Calu3 (cell line): ENCODE measurements at regions not wholly inside any gene's neighbourhood (a gene's known extent, or its start where the extent isn't known, plus 50 kb on each side); places are given as distances from the start of the nearest gene placed in this dataset.
A peak's percentile ranks its signal among the peaks of the same experiment; 100 is the strongest.

ENCODE experiments used
- BruUV-seq: library from RNA; stranded (reverse); fragments of 400-500 nt; replicated peaks from 2 replicates; lab custom pipeline; 2021; lab: Mats Ljungman, UMichigan
- CTCF ChIA-PET: fragments of 300-600 bp; sonication (Branson Sonifier 250); formaldehyde crosslinking; loops from one replicate; lab custom pipeline; 2022; ENCODE audit warnings: antibody characterized with exemption; lab: Charles Lee
- DNase-seq: peaks from one replicate; pipeline ENCODE4 v3.0.0; 2022
- H3K27ac Mint-ChIP-seq: one replicate; pipeline ENCODE4 v1.8.0; 2022; ENCODE audit warnings: mixed read lengths; ENCODE audit not compliant: unreplicated experiment
- H3K27me3 Mint-ChIP-seq: one replicate; pipeline ENCODE4 v1.8.0; 2022; ENCODE audit warnings: mixed read lengths; ENCODE audit not compliant: unreplicated experiment
- H3K36me3 Mint-ChIP-seq: one replicate; pipeline ENCODE4 v1.8.0; 2022; ENCODE audit warnings: mild to moderate bottlenecking, moderate library complexity, mixed read lengths; ENCODE audit not compliant: insufficient read depth, unreplicated experiment
- H3K4me1 Mint-ChIP-seq: one replicate; pipeline ENCODE4 v1.8.0; 2022; ENCODE audit warnings: mild to moderate bottlenecking, low read depth, mixed read lengths; ENCODE audit not compliant: unreplicated experiment
- H3K4me3 Mint-ChIP-seq: one replicate; pipeline ENCODE4 v1.8.0; 2022; ENCODE audit warnings: mild to moderate bottlenecking, low read depth, moderate library complexity, mixed read lengths; ENCODE audit not compliant: unreplicated experiment
- H3K9me3 Mint-ChIP-seq: one replicate; pipeline ENCODE4 v1.8.0; 2022; ENCODE audit warnings: low read depth, mixed read lengths; ENCODE audit not compliant: unreplicated experiment
- intact Hi-C: fragments of 100-400 bp; cut with micrococcal nuclease; formaldehyde crosslinking; loops from one replicate; pipeline ENCODE4 v1.10.0; 2022; ENCODE audit not compliant: unreplicated experiment
- TF ChIP-seq, protein P1 (sequence below): fragments of 200-600 bp; IDR thresholded peaks from one replicate; pipeline ENCODE4 v1.8.0; 2022; ENCODE audit warnings: antibody characterized with exemption; ENCODE audit not compliant: unreplicated experiment

DNA sequence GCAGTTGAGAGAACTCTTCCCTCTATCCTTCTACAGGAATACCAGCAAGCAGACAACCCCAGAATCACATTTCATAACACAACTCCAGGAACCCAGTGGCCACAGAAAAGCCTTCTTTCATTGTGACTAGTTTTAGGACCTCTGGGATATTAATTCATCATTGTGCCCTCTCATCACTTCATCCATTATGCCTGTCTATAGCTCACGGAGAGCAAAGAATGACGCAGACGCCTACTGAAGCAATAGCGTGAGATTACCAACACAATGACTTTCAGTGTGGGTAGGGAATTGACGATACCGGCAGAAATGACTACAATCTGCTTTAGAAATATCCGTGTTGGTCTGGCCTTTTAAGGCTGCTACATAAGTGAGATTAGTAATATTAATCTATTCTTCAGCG, 158.1 kb upstream of the FOXG1 start:
- no peak overlapping the region for H3K27ac Mint-ChIP-seq
- H3K4me1 Mint-ChIP-seq = peaks cover 12% of the 10 kb centered on the region
- H3K4me3 Mint-ChIP-seq = no peak overlapping the region
- intact Hi-C loops = loop anchor here (10.0 kb wide), 1 partner anchor 454 kb away; no protein-coding TSS in a partner anchor
- DNase-seq = no peak
- H3K27me3 Mint-ChIP-seq = no peaks in the 10 kb centered on the region
- no peaks in the 10 kb centered on the region for H3K36me3 Mint-ChIP-seq
- CTCF ChIA-PET = no interaction called here
- H3K9me3 Mint-ChIP-seq = no peaks in the 10 kb centered on the region
- TF ChIP-seq, protein P1, sequence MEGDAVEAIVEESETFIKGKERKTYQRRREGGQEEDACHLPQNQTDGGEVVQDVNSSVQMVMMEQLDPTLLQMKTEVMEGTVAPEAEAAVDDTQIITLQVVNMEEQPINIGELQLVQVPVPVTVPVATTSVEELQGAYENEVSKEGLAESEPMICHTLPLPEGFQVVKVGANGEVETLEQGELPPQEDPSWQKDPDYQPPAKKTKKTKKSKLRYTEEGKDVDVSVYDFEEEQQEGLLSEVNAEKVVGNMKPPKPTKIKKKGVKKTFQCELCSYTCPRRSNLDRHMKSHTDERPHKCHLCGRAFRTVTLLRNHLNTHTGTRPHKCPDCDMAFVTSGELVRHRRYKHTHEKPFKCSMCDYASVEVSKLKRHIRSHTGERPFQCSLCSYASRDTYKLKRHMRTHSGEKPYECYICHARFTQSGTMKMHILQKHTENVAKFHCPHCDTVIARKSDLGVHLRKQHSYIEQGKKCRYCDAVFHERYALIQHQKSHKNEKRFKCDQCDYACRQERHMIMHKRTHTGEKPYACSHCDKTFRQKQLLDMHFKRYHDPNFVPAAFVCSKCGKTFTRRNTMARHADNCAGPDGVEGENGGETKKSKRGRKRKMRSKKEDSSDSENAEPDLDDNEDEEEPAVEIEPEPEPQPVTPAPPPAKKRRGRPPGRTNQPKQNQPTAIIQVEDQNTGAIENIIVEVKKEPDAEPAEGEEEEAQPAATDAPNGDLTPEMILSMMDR = no peak
- no TSS peak for BruUV-seq

DNA sequence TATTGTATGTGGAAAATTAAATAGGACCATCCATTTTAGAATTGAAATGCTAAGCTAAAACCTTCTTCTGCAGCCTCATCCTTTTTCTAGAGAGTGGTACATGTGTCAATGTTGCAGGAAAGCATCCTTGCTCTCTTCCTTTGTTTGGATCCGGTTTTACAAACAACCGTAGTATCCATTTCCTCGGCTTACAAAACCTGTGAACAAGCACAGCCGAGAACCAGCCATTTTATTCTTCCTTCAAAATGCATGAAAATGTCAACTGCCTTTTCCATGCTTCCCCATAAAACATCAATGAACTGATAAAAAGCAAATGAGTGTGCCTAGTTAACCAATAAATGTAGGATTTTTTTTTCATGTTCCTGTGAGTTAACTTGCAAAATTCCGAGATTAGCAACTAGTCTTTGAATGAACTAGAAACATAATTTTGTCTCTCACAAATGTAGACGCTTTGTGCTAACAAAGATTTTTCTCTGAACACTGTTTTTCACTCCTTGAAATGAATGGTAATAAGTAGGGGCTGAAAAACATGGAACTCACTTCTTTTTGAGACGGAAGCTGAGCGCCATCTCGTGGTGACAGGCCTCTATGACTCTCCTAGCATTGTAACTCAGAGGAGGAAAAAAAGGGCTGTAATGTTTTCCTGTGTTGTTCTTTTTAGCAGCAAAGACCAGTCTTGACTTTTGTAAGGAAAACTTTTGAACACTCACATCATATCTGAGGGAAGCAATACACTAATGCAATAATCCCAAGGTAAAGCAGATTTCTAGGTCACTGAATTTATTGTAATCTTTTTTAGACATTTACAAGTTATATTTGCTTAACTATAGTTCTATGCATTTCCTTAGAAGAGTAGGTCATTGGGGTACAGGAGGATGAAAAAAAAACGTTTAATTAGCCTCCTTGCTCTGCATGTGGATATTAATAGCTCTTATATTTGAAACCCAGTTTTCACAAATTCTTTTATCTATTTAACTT, 157.4 kb upstream of the FOXG1 start:
- BruUV-seq = no TSS peak
- DNase-seq = peak; percentile 69
- H3K27ac Mint-ChIP-seq = no peak overlapping the region
- no peaks in the 10 kb centered on the region for H3K9me3 Mint-ChIP-seq
- no peaks in the 10 kb centered on the region for H3K36me3 Mint-ChIP-seq
- H3K27me3 Mint-ChIP-seq = no peaks in the 10 kb centered on the region
- intact Hi-C loops = loop anchor here (1.0 to 10.0 kb wide), 2 partner anchors 234 to 454 kb away; no protein-coding TSS in a partner anchor
- H3K4me1 Mint-ChIP-seq = peaks cover 12% of the 10 kb centered on the region
- TF ChIP-seq, protein P1 = peak; percentile 55
- no peak overlapping the region for H3K4me3 Mint-ChIP-seq
- CTCF ChIA-PET = interaction anchor here (0.7 kb wide), 1 partner anchor 11 kb away, joined by 3 read pairs; no protein-coding TSS in a partner anchor

DNA sequence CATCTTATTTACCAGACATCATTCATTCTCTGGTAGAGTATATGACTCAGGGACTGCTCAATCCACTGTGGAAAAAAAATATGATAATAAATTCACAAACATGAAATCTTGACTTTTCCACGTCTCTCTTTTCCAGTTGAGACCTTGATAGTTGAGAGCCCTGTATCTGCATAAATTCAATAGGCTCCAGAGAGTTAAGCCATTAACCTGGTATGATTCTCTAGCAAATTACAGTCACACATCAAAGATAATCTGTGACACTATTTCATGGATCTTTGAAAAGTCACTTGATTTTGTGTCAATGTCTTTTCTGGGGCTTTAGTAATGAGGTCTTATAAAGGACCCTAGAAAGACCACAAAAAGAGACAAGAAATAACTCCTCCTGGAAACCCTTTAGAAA, 154.2 kb upstream of the FOXG1 start:
- TF ChIP-seq, protein P1 = no peak
- Mint-ChIP-seq H3K4me3 (no peak overlapping the region), H3K27ac (no peak overlapping the region), H3K36me3 (no peaks in the 10 kb centered on the region), H3K27me3 (no peaks in the 10 kb centered on the region), H3K4me1 (peaks cover 20% of the 10 kb centered on the region), H3K9me3 (no peaks in the 10 kb centered on the region)
- BruUV-seq = no TSS peak
- DNase-seq = no peak
- CTCF ChIA-PET = no interaction called here
- intact Hi-C loops = no loop called here

GRCh38 chr14:28613532-28613931, 153.1 kb upstream of the FOXG1 start:
- intact Hi-C loops = no loop called here
- no peaks in the 10 kb centered on the region for H3K9me3 Mint-ChIP-seq
- no peak overlapping the region for H3K4me3 Mint-ChIP-seq
- TF ChIP-seq, protein P1 = no peak
- CTCF ChIA-PET = no interaction called here
- H3K36me3 Mint-ChIP-seq = no peaks in the 10 kb centered on the region
- no peak for DNase-seq
- H3K4me1 Mint-ChIP-seq = peaks cover 20% of the 10 kb centered on the region
- BruUV-seq = no TSS peak
- no peaks in the 10 kb centered on the region for H3K27me3 Mint-ChIP-seq
- H3K27ac Mint-ChIP-seq = no peak overlapping the region
